Neural progenitor cell (in vitro differentiated cells): ENCODE measurements at regions not wholly inside any gene's neighbourhood (a gene's known extent, or its start where the extent isn't known, plus 50 kb on each side); places are given as distances from the start of the nearest gene placed in this dataset.

Experiments used
- DNase-seq: peaks from one replicate; pipeline ENCODE4 v3.0.0-alpha.2; 2016; ENCODE audit warnings: low spot score
- H2AFZ ChIP-seq: fragments of 200-600 bp; sonication (generic); replicated peaks from 2 replicates; pipeline ENCODE4 v1.6.1; 2016; ENCODE audit warnings: antibody characterized with exemption
- H3F3A ChIP-seq: fragments of 200-600 bp; sonication (generic); 2 replicates; pipeline ENCODE4 v1.6.1; 2016; ENCODE audit warnings: antibody characterized with exemption, low read depth
- H3K27ac ChIP-seq: fragments of 200-600 bp; sonication (generic); 2 replicates; pipeline ENCODE4 v1.5.1; 2016; ENCODE audit warnings: mild to moderate bottlenecking
- H3K27me3 ChIP-seq: fragments of 200-600 bp; sonication (generic); 2 replicates; pipeline ENCODE4 v1.6.1; 2016; ENCODE audit warnings: mild to moderate bottlenecking, moderate library complexity
- H3K36me3 ChIP-seq: fragments of 200-600 bp; sonication (generic); 2 replicates; pipeline ENCODE4 v1.5.1; 2016
- H3K4me1 ChIP-seq: fragments of 200-600 bp; sonication (generic); 2 replicates; pipeline ENCODE4 v1.6.1; 2016; ENCODE audit warnings: mixed run types
- H3K4me2 ChIP-seq: fragments of 200-600 bp; sonication (generic); 2 replicates; pipeline ENCODE4 v1.6.1; 2016
- H3K4me3 ChIP-seq: fragments of 200-600 bp; sonication (generic); 2 replicates; pipeline ENCODE4 v1.5.1; 2016
- H3K79me2 ChIP-seq: fragments of 200-600 bp; sonication (generic); 2 replicates; pipeline ENCODE4 v1.6.1; 2016; ENCODE audit warnings: low read depth
- H3K9ac ChIP-seq: fragments of 200-600 bp; sonication (generic); 2 replicates; pipeline ENCODE4 v1.6.1; 2016
- H3K9me3 ChIP-seq: fragments of 200-600 bp; sonication (generic); 2 replicates; pipeline ENCODE4 v1.5.1; 2016; ENCODE audit warnings: low read depth
- H4K20me1 ChIP-seq: fragments of 200-600 bp; sonication (generic); 2 replicates; pipeline ENCODE4 v1.6.1; 2016; ENCODE audit warnings: low read depth
- H3K27ac Mint-ChIP-seq: 3 replicates; pipeline ENCODE4 v1.8.0; 2021; ENCODE audit warnings: mixed read lengths
- H3K27me3 Mint-ChIP-seq: 2 replicates; pipeline ENCODE4 v1.8.0; 2022; ENCODE audit warnings: low read depth, mild to moderate bottlenecking, inconsistent platforms, moderate library complexity, mixed read lengths; ENCODE audit not compliant: insufficient read depth
- H3K36me3 Mint-ChIP-seq: 3 replicates; pipeline ENCODE4 v1.8.0; 2021; ENCODE audit warnings: mixed read lengths
- H3K4me1 Mint-ChIP-seq: 3 replicates; pipeline ENCODE4 v1.8.0; 2021; ENCODE audit warnings: mixed read lengths
- H3K4me3 Mint-ChIP-seq: 3 replicates; pipeline ENCODE4 v1.8.0; 2021; ENCODE audit warnings: mild to moderate bottlenecking, moderate library complexity, mixed read lengths
- H3K9me3 Mint-ChIP-seq: 3 replicates; pipeline ENCODE4 v1.8.0; 2020; ENCODE audit warnings: mixed read lengths
- CTCF ChIP-seq: fragments of 200-600 bp; sonication (generic); IDR thresholded peaks from 2 replicates; pipeline ENCODE4 v1.5.1; 2017; ENCODE audit warnings: antibody characterized with exemption, mild to moderate bottlenecking
- EZH2 ChIP-seq: fragments of 200-600 bp; sonication (generic); IDR thresholded peaks from 2 replicates; pipeline ENCODE4 v1.6.1; 2017; ENCODE audit warnings: antibody characterized with exemption, mild to moderate bottlenecking, moderate library complexity
- EZH2phosphoT487 ChIP-seq: fragments of 200-600 bp; sonication (generic); IDR thresholded peaks from 2 replicates; pipeline ENCODE4 v1.6.1; 2017; ENCODE audit warnings: antibody characterized with exemption

GRCh38 chr4:178672512-178672911 is 1230.3 kb upstream of the AGA start:
- H3K27me3 Mint-ChIP-seq: peaks cover 4% of the 10 kb centered on the region

GRCh38 chr4:178681871-178682270 is 1239.6 kb upstream of the AGA start:
- Histone ChIP-seq H3K9me3 (no peaks in the 10 kb centered on the region), H3K4me3 (no peak overlapping the region), H3K27me3 (no peaks in the 10 kb centered on the region), H4K20me1 (no peaks in the 10 kb centered on the region), H3K9ac (no peak overlapping the region), H3K4me1 (no peaks in the 10 kb centered on the region), H3K27ac (no peak overlapping the region), H3F3A (no peaks in the 10 kb centered on the region), H3K79me2 (no peaks in the 10 kb centered on the region), H3K4me2 (no peak overlapping the region), H2AFZ (peak overlapping the region; percentile 45), H3K36me3 (no peaks in the 10 kb centered on the region)
- no peak for TF ChIP-seq EZH2phosphoT487
- no peak for TF ChIP-seq CTCF
- no peak for TF ChIP-seq EZH2
- Mint-ChIP-seq H3K27ac (no peak overlapping the region), H3K4me1 (no peaks in the 10 kb centered on the region), H3K4me3 (no peak overlapping the region), H3K27me3 (no peaks in the 10 kb centered on the region), H3K9me3 (no peaks in the 10 kb centered on the region), H3K36me3 (no peaks in the 10 kb centered on the region)
- DNase-seq: no peak

More at GRCh38 chr4:178672512-178672911, 1230.3 kb upstream of the AGA start:
- no peaks in the 10 kb centered on the region for H3K27me3 ChIP-seq
- H2AFZ ChIP-seq: no peak overlapping the region
- no peak overlapping the region for H3K27ac ChIP-seq
- no peak overlapping the region for H3K4me2 ChIP-seq
- no peak for DNase-seq
- no peak for TF ChIP-seq CTCF
- TF ChIP-seq EZH2: no peak
- TF ChIP-seq EZH2phosphoT487: no peak
- H3K9me3 Mint-ChIP-seq: peaks cover 3% of the 10 kb centered on the region
- no peaks in the 10 kb centered on the region for H3K36me3 ChIP-seq
- H3K79me2 ChIP-seq: no peaks in the 10 kb centered on the region
- no peak overlapping the region for H3K4me3 Mint-ChIP-seq
- no peaks in the 10 kb centered on the region for H4K20me1 ChIP-seq
- H3K4me3 ChIP-seq: no peak overlapping the region
- H3F3A ChIP-seq: no peaks in the 10 kb centered on the region
- no peaks in the 10 kb centered on the region for H3K9me3 ChIP-seq
- H3K36me3 Mint-ChIP-seq: no peaks in the 10 kb centered on the region
- no peaks in the 10 kb centered on the region for H3K4me1 Mint-ChIP-seq
- H3K4me1 ChIP-seq: no peaks in the 10 kb centered on the region
- no peak overlapping the region for H3K9ac ChIP-seq
- H3K27ac Mint-ChIP-seq: no peak overlapping the region

- Mint-ChIP-seq H3K27ac (peak overlapping the region; percentile 23), H3K4me1 (peaks cover 5% of the 10 kb centered on the region), H3K36me3 (no peaks in the 10 kb centered on the region), H3K9me3 (no peaks in the 10 kb centered on the region), H3K4me3 (no peak overlapping the region), H3K27me3 (no peaks in the 10 kb centered on the region)
- no peaks in the 10 kb centered on the region for H3K79me2 ChIP-seq
- TF ChIP-seq CTCF (no peak), EZH2 (no peak), EZH2phosphoT487 (peak; percentile 59)
- no peak overlapping the region for H3K9ac ChIP-seq
- H3K4me3 ChIP-seq: peak overlapping the region; percentile 11
- no peaks in the 10 kb centered on the region for H3K9me3 ChIP-seq
- peak overlapping the region; percentile 87 for H3K27ac ChIP-seq
- no peaks in the 10 kb centered on the region for H3K27me3 ChIP-seq
- H3K4me2 ChIP-seq: peak overlapping the region; percentile 56
- no peaks in the 10 kb centered on the region for H4K20me1 ChIP-seq
- DNase-seq: peak; percentile 79
- no peak overlapping the region for H2AFZ ChIP-seq
- peaks cover 44% of the 10 kb centered on the region for H3K4me1 ChIP-seq
- H3F3A ChIP-seq: peaks cover 23% of the 10 kb centered on the region
- H3K36me3 ChIP-seq: no peaks in the 10 kb centered on the region
Observed at GRCh38 chr4:178689926-178690325, 1247.7 kb upstream of the AGA start.
